MCF 10A (cell line): ENCODE measurements at regions not wholly inside any gene's neighbourhood (a gene's known extent, or its start where the extent isn't known, plus 50 kb on each side); places are given as distances from the start of the nearest gene placed in this dataset.

Experiments used
- BruUV-seq: library from RNA; stranded (reverse); fragments of 400-500 nt; replicated peaks from 2 replicates; lab custom pipeline; 2021; lab: Mats Ljungman, UMichigan
- CTCF ChIA-PET: fragments of 300-600 bp; sonication (Branson Sonifier 250); formaldehyde crosslinking; extraction: SDS; loops from one replicate; lab custom pipeline; 2021; ENCODE audit warnings: antibody characterized with exemption, inconsistent platforms; lab: Yijun Ruan, JAX
- POLR2A ChIA-PET: fragments of 300-600, 350-650 bp; sonication (Branson Sonifier 250); formaldehyde crosslinking; extraction: SDS; loops from one replicate; lab custom pipeline; 2020; ENCODE audit warnings: antibody characterized with exemption, inconsistent platforms; lab: Yijun Ruan, JAX
- DNase-seq: peaks from one replicate; pipeline ENCODE4 v3.0.0-alpha.2; 2018; ENCODE audit not compliant: unreplicated experiment
- H3K27ac Mint-ChIP-seq: one replicate; pipeline ENCODE4 v1.8.0; 2022; ENCODE audit warnings: mild to moderate bottlenecking, low read depth, mixed read lengths; ENCODE audit not compliant: unreplicated experiment
- H3K27me3 Mint-ChIP-seq: one replicate; pipeline ENCODE4 v1.8.0; 2022; ENCODE audit warnings: mixed read lengths; ENCODE audit not compliant: insufficient read depth, unreplicated experiment
- H3K36me3 Mint-ChIP-seq: one replicate; pipeline ENCODE4 v1.8.0; 2022; ENCODE audit warnings: mild to moderate bottlenecking, moderate library complexity, mixed read lengths; ENCODE audit not compliant: insufficient read depth, unreplicated experiment
- H3K4me1 Mint-ChIP-seq: one replicate; pipeline ENCODE4 v1.8.0; 2022; ENCODE audit warnings: mixed read lengths; ENCODE audit not compliant: insufficient read depth, unreplicated experiment
- H3K4me3 Mint-ChIP-seq: one replicate; pipeline ENCODE4 v1.8.0; 2022; ENCODE audit warnings: mild to moderate bottlenecking, moderate library complexity, mixed read lengths; ENCODE audit not compliant: unreplicated experiment
- H3K9me3 Mint-ChIP-seq: one replicate; pipeline ENCODE4 v1.8.0; 2022; ENCODE audit warnings: mixed read lengths; ENCODE audit not compliant: unreplicated experiment
- CTCF ChIP-seq: fragments of 200-600 bp; IDR thresholded peaks from one replicate; pipeline ENCODE4 v1.8.0; 2022; ENCODE audit warnings: antibody characterized with exemption, mild to moderate bottlenecking; ENCODE audit not compliant: unreplicated experiment
- intact Hi-C: fragments of 100-400 bp; cut with micrococcal nuclease; formaldehyde crosslinking; loops from 2 replicates; pipeline ENCODE4 v1.14.1; 2022

- Mint-ChIP-seq H3K27ac (no peak overlapping the region), H3K9me3 (no peaks in the 10 kb centered on the region), H3K36me3 (no peaks in the 10 kb centered on the region), H3K4me3 (no peak overlapping the region), H3K4me1 (no peaks in the 10 kb centered on the region), H3K27me3 (no peaks in the 10 kb centered on the region)
- ChIA-PET CTCF (no interaction called here), POLR2A (interaction anchor here (0.6 kb wide), 1 partner anchor 219 kb away, joined by 4 read pairs; no protein-coding TSS in a partner anchor)
- BruUV-seq, result no TSS peak
- intact Hi-C loops, result no loop called here
- no peak for DNase-seq
- no peak for TF ChIP-seq CTCF
Observed at GRCh38 chr4:137762591-137762990, 230.3 kb upstream of the PCDH18 start.

GRCh38 chr4:137754652-137755471, 222.6 kb upstream of the PCDH18 start:
- peak overlapping the region; percentile 17 for H3K27ac Mint-ChIP-seq

GRCh38 chr4:137749466-137749865, 217.2 kb upstream of the PCDH18 start:
- CTCF ChIA-PET, result no interaction called here
- Mint-ChIP-seq H3K27me3 (no peaks in the 10 kb centered on the region), H3K9me3 (peaks cover 18% of the 10 kb centered on the region), H3K36me3 (no peaks in the 10 kb centered on the region), H3K4me3 (no peak overlapping the region), H3K27ac (no peak overlapping the region), H3K4me1 (no peaks in the 10 kb centered on the region)
- peak; percentile 43 for DNase-seq
- no TSS peak for BruUV-seq
- intact Hi-C loops, result no loop called here
- POLR2A ChIA-PET, result interaction anchor here (1.3 kb wide), 1 partner anchor 46 kb away, joined by 3 read pairs; no protein-coding TSS in a partner anchor
- TF ChIP-seq CTCF, result no peak

More at GRCh38 chr4:137754652-137755471, 222.6 kb upstream of the PCDH18 start:
- Mint-ChIP-seq H3K36me3 (no peaks in the 10 kb centered on the region), H3K27me3 (no peaks in the 10 kb centered on the region), H3K9me3 (peaks cover 11% of the 10 kb centered on the region), H3K4me1 (peaks cover 10% of the 10 kb centered on the region), H3K4me3 (no peak overlapping the region)
- BruUV-seq, result no TSS peak
- DNase-seq, result peak; percentile 15
- intact Hi-C loops, result no loop called here
- ChIA-PET CTCF (interaction anchor here (0.6 kb wide), 2 partner anchors 448 to 663 kb away, joined by 3 read pairs; no protein-coding TSS in a partner anchor), POLR2A (interaction anchor here (0.6 to 0.7 kb wide), 2 partner anchors 32 to 794 kb away, joined by 3 read pairs; no protein-coding TSS in a partner anchor)
- no peak for TF ChIP-seq CTCF

- no peaks in the 10 kb centered on the region for H3K36me3 Mint-ChIP-seq
- TF ChIP-seq CTCF, result no peak
- CTCF ChIA-PET, result interaction anchor here (0.6 to 0.7 kb wide), 3 partner anchors 113 to 1258 kb away, joined by 3 to 5 read pairs (median 3); no protein-coding TSS in a partner anchor
Observed at GRCh38 chr4:137748616-137749015, 216.3 kb upstream of the PCDH18 start.

More at GRCh38 chr4:137748616-137749015, 216.3 kb upstream of the PCDH18 start:
- H3K4me1 Mint-ChIP-seq, result no peaks in the 10 kb centered on the region
- POLR2A ChIA-PET, result interaction anchor here (0.7 to 1.3 kb wide), 2 partner anchors 12 to 47 kb away, joined by 3 read pairs; no protein-coding TSS in a partner anchor
- BruUV-seq, result no TSS peak
- intact Hi-C loops, result no loop called here
- peaks cover 18% of the 10 kb centered on the region for H3K9me3 Mint-ChIP-seq
- no peaks in the 10 kb centered on the region for H3K27me3 Mint-ChIP-seq
- no peak for DNase-seq
- H3K4me3 Mint-ChIP-seq, result no peak overlapping the region
- no peak overlapping the region for H3K27ac Mint-ChIP-seq
